Liver (tissue), 8 donors: ENCODE measurements at regions not wholly inside any gene's neighbourhood (a gene's known extent, or its start where the extent isn't known, plus 50 kb on each side); places are given as distances from the start of the nearest gene placed in this dataset.
A peak's percentile ranks its signal among the peaks of the same experiment; 100 is the strongest.
"Not testable (repeated sequence)": the region's sequence is repeated elsewhere in the genome, so short reads cannot be mapped to it uniquely, and the experiment has no call there.

Experiments
- DNase-seq: peaks from one replicate; pipeline ENCODE4 v3.0.0-alpha.2; 2017; ENCODE audit warnings: low spot score
- H3K27ac ChIP-seq, 2 donors: one replicate each; pipeline ENCODE4 v1.7.0; 2013; ENCODE audit warnings: inconsistent platforms in 2 of 2, low read length in 2 of 2, control low read depth in 1 of 2, low read depth in 1 of 2, mild to moderate bottlenecking in 1 of 2
- H3K27me3 ChIP-seq, 4 donors: one replicate each; pipeline versions ENCODE4 v1.6.1 to v1.7.0; 2013; ENCODE audit warnings: low read length in 3 of 4, inconsistent platforms in 1 of 4, mild to moderate bottlenecking in 1 of 4, moderate library complexity in 1 of 4; ENCODE audit not compliant: control insufficient read depth in 4 of 4, insufficient read depth in 4 of 4
- H3K36me3 ChIP-seq, 4 donors: one replicate each; pipeline versions ENCODE4 v1.6.1 to v1.7.0; 2013; ENCODE audit warnings: low read length in 3 of 4, mild to moderate bottlenecking in 3 of 4, low read depth in 1 of 4, moderate library complexity in 1 of 4; ENCODE audit not compliant: control insufficient read depth in 4 of 4, insufficient read depth in 3 of 4
- H3K4me1 ChIP-seq, 4 donors: one replicate each; pipeline versions ENCODE4 v1.6.1 to v1.7.0; 2013; ENCODE audit warnings: low read length in 3 of 4, mild to moderate bottlenecking in 3 of 4, moderate library complexity in 1 of 4; ENCODE audit not compliant: control insufficient read depth in 4 of 4, insufficient read depth in 4 of 4
- H3K4me3 ChIP-seq, 3 donors: one replicate each; pipeline versions ENCODE4 v1.6.1 to v1.7.0; 2013; ENCODE audit warnings: low read length in 3 of 3, control low read depth in 1 of 3, low read depth in 1 of 3, mild to moderate bottlenecking in 1 of 3
- H3K9ac ChIP-seq, 2 donors: one replicate each; pipeline ENCODE4 v1.7.0; 2013; ENCODE audit warnings: low read length in 2 of 2, mild to moderate bottlenecking in 2 of 2, moderate library complexity in 2 of 2, control low read depth in 1 of 2, low read depth in 1 of 2
- H3K9me3 ChIP-seq, 4 donors: one replicate each; pipeline versions ENCODE4 v1.6.1 to v1.7.0; 2013; ENCODE audit warnings: low read length in 3 of 4; ENCODE audit not compliant: control insufficient read depth in 4 of 4
- CTCF ChIP-seq: fragments of 150-350 bp; IDR thresholded peaks from 2 replicates; pipeline ENCODE4 v1.5.1; 2017; ENCODE audit warnings: improper control_type of control experiment, low read depth, low read length; ENCODE audit not compliant: missing input control
- RAD21 ChIP-seq, 2 donors: IDR thresholded peaks; 2 replicates each; pipeline ENCODE4 v1.6.1; 2016; ENCODE audit warnings: antibody characterized with exemption in 2 of 2, mild to moderate bottlenecking in 2 of 2
- SP1 ChIP-seq: IDR thresholded peaks from 2 replicates; pipeline ENCODE4 v1.6.1; 2018; ENCODE audit warnings: antibody characterized with exemption, mild to moderate bottlenecking
- TAF1 ChIP-seq: conservative IDR thresholded peaks from 2 replicates; pipeline ENCODE4 v1.6.1; 2016; ENCODE audit warnings: antibody characterized with exemption, mild to moderate bottlenecking
- ZBTB33 ChIP-seq: IDR thresholded peaks from 2 replicates; pipeline ENCODE4 v1.6.1; 2016; ENCODE audit warnings: antibody characterized with exemption
- WGBS: extraction: QIAGEN DNeasy Blood & Tissue Kit; methylation state at CpG from one replicate; pipeline ENCODE4 v1.1.7; 2013; 5-methylcytosine and 5-hydroxymethylcytosine counted together
- donor health status: healthy.
- donor health status: healthy.
- donor health status: healthy.
- donor health status: healthy.
- donor health status: healthy.

- H3K4me3 ChIP-seq: no peak overlapping the region
- H3K4me1 ChIP-seq: no peaks in the 10 kb centered on the region
- WGBS: 93% methylated on average over 2 of the region's 2 CpGs
- H3K36me3 ChIP-seq: no peaks in the 10 kb centered on the region
- no peak for DNase-seq
- H3K27me3 ChIP-seq: no peaks in the 10 kb centered on the region
- TF ChIP-seq TAF1: no peak
- no peak for TF ChIP-seq SP1
- TF ChIP-seq ZBTB33: no peak
- no peak overlapping the region for H3K27ac ChIP-seq
- no peaks in the 10 kb centered on the region for H3K9me3 ChIP-seq
- no peak overlapping the region for H3K9ac ChIP-seq
These were observed 78.3 kb upstream of the RGS1 start for GRCh38 chr1:192497214-192497794.

DNA sequence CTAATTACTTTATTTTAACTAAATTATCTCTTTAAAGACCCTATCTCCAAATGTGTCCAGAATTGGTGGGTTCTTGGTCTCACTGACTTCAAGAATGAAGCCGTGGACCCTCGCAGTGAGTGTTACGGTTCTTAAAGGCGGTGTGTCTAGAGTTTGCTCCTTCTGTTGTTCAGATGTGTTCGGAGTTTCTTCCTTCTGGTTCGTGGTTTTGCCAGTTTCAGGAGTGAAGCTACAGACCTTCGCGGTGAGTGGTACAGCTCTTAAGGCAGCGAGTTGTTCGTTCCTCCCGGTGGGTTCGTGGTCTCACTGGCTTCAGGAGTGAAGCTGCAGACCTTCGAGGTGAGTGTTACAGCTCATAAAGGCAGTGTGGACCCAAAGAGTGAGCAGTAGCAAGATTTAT lies 77.5 kb upstream of the RGS1 start:
- not testable (repeated sequence) for DNase-seq, H3K36me3 ChIP-seq, H3K4me3 ChIP-seq, H3K9me3 ChIP-seq, H3K9ac ChIP-seq, H3K27ac ChIP-seq, H3K27me3 ChIP-seq, H3K4me1 ChIP-seq
- WGBS: 93% methylated on average over 13 of the region's 13 CpGs

DNA sequence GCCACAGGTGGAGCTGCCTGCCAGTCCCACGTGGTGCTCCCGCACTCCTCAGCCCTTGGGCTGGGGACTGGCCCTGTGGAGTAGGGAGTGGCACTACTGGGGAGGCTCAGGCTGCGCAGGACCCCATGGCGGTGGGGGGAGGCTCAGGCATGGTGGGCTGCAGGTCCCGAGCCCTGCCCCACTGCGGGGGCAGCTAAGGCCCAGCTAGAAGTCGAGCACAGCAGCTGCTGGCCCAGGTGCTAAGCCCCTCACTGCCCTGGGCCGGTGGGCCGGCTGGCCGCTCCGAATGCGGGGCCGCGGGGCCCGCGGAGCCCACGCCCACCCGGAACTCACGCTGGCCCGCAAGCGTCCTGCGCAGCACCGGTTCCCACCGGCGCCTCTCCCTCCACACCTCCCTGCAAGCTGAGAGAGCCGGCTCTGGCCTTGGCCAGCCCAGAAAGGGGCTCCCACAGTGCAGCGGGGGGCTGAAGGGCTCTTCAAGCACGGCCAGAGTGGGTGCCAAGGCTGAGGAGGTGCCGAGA lies 76.5 kb upstream of the RGS1 start:
- not testable (repeated sequence) for H3K9ac ChIP-seq, H3K27ac ChIP-seq, H3K27me3 ChIP-seq, DNase-seq, H3K9me3 ChIP-seq, H3K36me3 ChIP-seq, H3K4me1 ChIP-seq, H3K4me3 ChIP-seq
- WGBS: 96% methylated on average over 29 of the region's 29 CpGs

GRCh38 chr1:192500541-192500940 lies 75.0 kb upstream of the RGS1 start:
- H3K36me3 ChIP-seq, H3K9me3 ChIP-seq, H3K4me3 ChIP-seq, DNase-seq, H3K27me3 ChIP-seq, H3K4me1 ChIP-seq, H3K27ac ChIP-seq, H3K9ac ChIP-seq: not testable (repeated sequence)
- WGBS: 97% methylated on average over 18 of the region's 23 CpGs

GRCh38 chr1:192506741-192507155 lies 68.8 kb upstream of the RGS1 start:
- DNase-seq: no peak
- Histone ChIP-seq H3K9ac (no peak overlapping the region), H3K36me3 (no peaks in the 10 kb centered on the region)

More at GRCh38 chr1:192506741-192507155, 68.8 kb upstream of the RGS1 start:
- no peaks in the 10 kb centered on the region for H3K27me3 ChIP-seq
- no peak overlapping the region for H3K27ac ChIP-seq
- H3K9me3 ChIP-seq: no peaks in the 10 kb centered on the region
- TF ChIP-seq RAD21 (IDR thresholded peaks at IDR 0.05) (peak; percentile 47 to 57), CTCF (no peak)
- 33% methylated on average over 2 of the region's 2 CpGs for WGBS
- no peaks in the 10 kb centered on the region for H3K4me1 ChIP-seq
- no peak overlapping the region for H3K4me3 ChIP-seq
